H9 (cell line): ENCODE measurements at regions not wholly inside any gene's neighbourhood (a gene's known extent, or its start where the extent isn't known, plus 50 kb on each side); places are given as distances from the start of the nearest gene placed in this dataset.

Experiments used
- DNase-seq: peaks from one replicate; pipeline ENCODE4 v3.0.0-alpha.2; 2017
- H2AFZ ChIP-seq: one replicate; pipeline ENCODE4 v1.6.1; 2013; ENCODE audit warnings: mild to moderate bottlenecking, low read length, control low read depth, moderate library complexity
- H2AK5ac ChIP-seq: 2 replicates; pipeline ENCODE4 v1.6.1; 2013; ENCODE audit warnings: low read length, control low read depth, mixed read lengths; ENCODE audit not compliant: insufficient read length
- H2BK120ac ChIP-seq: one replicate; pipeline ENCODE4 v1.6.1; 2013; ENCODE audit warnings: low read depth, mild to moderate bottlenecking, low read length, control low read depth, inconsistent platforms; ENCODE audit not compliant: poor library complexity, severe bottlenecking
- H2BK12ac ChIP-seq: 2 replicates; pipeline ENCODE4 v1.6.1; 2013; ENCODE audit warnings: low read length, control low read depth, mixed read lengths, low read depth; ENCODE audit not compliant: insufficient read length
- H2BK15ac ChIP-seq: 2 replicates; pipeline ENCODE4 v1.6.1; 2013; ENCODE audit warnings: low read depth, low read length, control low read depth
- H2BK20ac ChIP-seq: one replicate; pipeline ENCODE4 v1.6.1; 2013; ENCODE audit warnings: low read depth, mild to moderate bottlenecking, low read length, control low read depth, inconsistent platforms; ENCODE audit not compliant: poor library complexity, severe bottlenecking
- H2BK5ac ChIP-seq: 2 replicates; pipeline ENCODE4 v1.6.1; 2013; ENCODE audit warnings: low read length, control low read depth, mixed read lengths; ENCODE audit not compliant: insufficient read length
- H3K14ac ChIP-seq: 2 replicates; pipeline ENCODE4 v1.6.1; 2013; ENCODE audit warnings: low read length, control low read depth; ENCODE audit not compliant: insufficient read depth
- H3K18ac ChIP-seq: 2 replicates; pipeline ENCODE4 v1.6.1; 2013; ENCODE audit warnings: low read depth, mild to moderate bottlenecking, mixed read lengths, low read length, control low read depth; ENCODE audit not compliant: insufficient read length
- H3K23ac ChIP-seq: 2 replicates; pipeline ENCODE4 v1.6.1; 2013; ENCODE audit warnings: low read length, control low read depth, mixed read lengths, low read depth; ENCODE audit not compliant: insufficient read length
- H3K23me2 ChIP-seq: 2 replicates; pipeline ENCODE4 v1.6.1; 2013; ENCODE audit warnings: low read depth, mild to moderate bottlenecking, mixed read lengths, low read length, control low read depth; ENCODE audit not compliant: insufficient read length, poor library complexity, severe bottlenecking
- H3K27ac ChIP-seq: 2 replicates; pipeline ENCODE4 v1.5.1; 2013; ENCODE audit warnings: low read length, control low read depth, mixed read lengths, low read depth; ENCODE audit not compliant: insufficient read length
- H3K27me3 ChIP-seq: 2 replicates; pipeline ENCODE4 v1.6.1; 2013; ENCODE audit warnings: low read length, control low read depth, inconsistent platforms; ENCODE audit not compliant: insufficient read depth
- H3K4ac ChIP-seq: 2 replicates; pipeline ENCODE4 v1.6.1; 2013; ENCODE audit warnings: low read depth, mild to moderate bottlenecking, control low read depth, inconsistent platforms, low read length, moderate library complexity
- H3K4me1 ChIP-seq: 2 replicates; pipeline ENCODE4 v1.6.1; 2013; ENCODE audit warnings: low read length, control low read depth, inconsistent platforms; ENCODE audit not compliant: insufficient read depth
- H3K4me2 ChIP-seq: 2 replicates; pipeline ENCODE4 v1.6.1; 2013; ENCODE audit warnings: low read length, control low read depth, mixed read lengths; ENCODE audit not compliant: insufficient read length, insufficient read depth
- H3K56ac ChIP-seq: 2 replicates; pipeline ENCODE4 v1.6.1; 2013; ENCODE audit warnings: low read depth, mild to moderate bottlenecking, mixed read lengths, low read length, control low read depth; ENCODE audit not compliant: insufficient read length
- H3K79me1 ChIP-seq: 2 replicates; pipeline ENCODE4 v1.6.1; 2013; ENCODE audit warnings: low read depth, mild to moderate bottlenecking, moderate library complexity, low read length, control low read depth, inconsistent platforms; ENCODE audit not compliant: insufficient read depth, poor library complexity, severe bottlenecking
- H3K79me2 ChIP-seq: 2 replicates; pipeline ENCODE4 v1.6.1; 2013; ENCODE audit warnings: low read length, control low read depth, inconsistent platforms; ENCODE audit not compliant: insufficient read depth
- H3K9ac ChIP-seq: 2 replicates; pipeline ENCODE4 v1.6.1; 2013; ENCODE audit warnings: low read length, control low read depth, mixed read lengths; ENCODE audit not compliant: insufficient read length; ENCODE audit errors: extremely low read depth
- H3K9me3 ChIP-seq: one replicate; pipeline ENCODE4 v1.6.1; 2013; ENCODE audit warnings: low read depth, low read length, inconsistent platforms; ENCODE audit not compliant: control insufficient read depth
- H3T11ph ChIP-seq: one replicate; pipeline ENCODE4 v1.6.1; 2013; ENCODE audit warnings: mild to moderate bottlenecking, low read length, control low read depth, inconsistent platforms
- H4K20me1 ChIP-seq: one replicate; pipeline ENCODE4 v1.6.1; 2013; ENCODE audit not compliant: control insufficient read depth, insufficient read length, insufficient read depth
- H4K5ac ChIP-seq: 2 replicates; pipeline ENCODE4 v1.6.1; 2013; ENCODE audit warnings: low read depth, mild to moderate bottlenecking, mixed read lengths, low read length, control low read depth; ENCODE audit not compliant: insufficient read length
- H4K8ac ChIP-seq: replicated peaks from 2 replicates; pipeline ENCODE4 v1.6.1; 2013; ENCODE audit warnings: low read length, control low read depth, mixed read lengths, low read depth; ENCODE audit not compliant: insufficient read length
- H4K91ac ChIP-seq: 2 replicates; pipeline ENCODE4 v1.6.1; 2013; ENCODE audit warnings: low read depth, mild to moderate bottlenecking, moderate library complexity, mixed read lengths, low read length, control low read depth; ENCODE audit not compliant: insufficient read length
- H3K27ac Mint-ChIP-seq, 3 experiments: 2 replicates in 2 of 3; 3 replicates in 1 of 3; pipeline ENCODE4 v1.8.0; 2020 to 2021; ENCODE audit warnings: mixed read lengths in 3 of 3, mild to moderate bottlenecking in 1 of 3, moderate library complexity in 1 of 3
- H3K27me3 Mint-ChIP-seq: 2 replicates; pipeline ENCODE4 v1.8.0; 2021; ENCODE audit warnings: low read depth, mild to moderate bottlenecking, moderate library complexity, mixed read lengths
- H3K36me3 Mint-ChIP-seq, 3 experiments: 2 replicates in 2 of 3; 3 replicates in 1 of 3; pipeline ENCODE4 v1.8.0; 2020 to 2021; ENCODE audit warnings: low read depth in 3 of 3, mixed read lengths in 3 of 3; ENCODE audit not compliant: insufficient read depth in 1 of 3
- H3K4me1 Mint-ChIP-seq, 2 experiments: 2 replicates each; pipeline ENCODE4 v1.8.0; 2020; ENCODE audit warnings: mixed read lengths in 2 of 2
- H3K4me3 Mint-ChIP-seq, 2 experiments: 2 replicates in 1 of 2; 3 replicates in 1 of 2; pipeline ENCODE4 v1.8.0; 2020 to 2021; ENCODE audit warnings: mild to moderate bottlenecking in 2 of 2, mixed read lengths in 2 of 2, moderate library complexity in 1 of 2
- H3K9me3 Mint-ChIP-seq, 2 experiments: 2 replicates in 1 of 2; 3 replicates in 1 of 2; pipeline ENCODE4 v1.8.0; 2020; ENCODE audit warnings: mild to moderate bottlenecking in 2 of 2, mixed read lengths in 2 of 2, moderate library complexity in 1 of 2
- WGBS: extraction: QIAGEN DNeasy Blood & Tissue Kit; methylation state at CpG from one replicate; pipeline ENCODE4 v1.1.7; 2013; ENCODE audit warnings: missing lambda C conversion rate, low lambda C conversion rate, mixed read lengths; ENCODE audit not compliant: insufficient read length; ENCODE audit errors: extremely low coverage; 5-methylcytosine and 5-hydroxymethylcytosine counted together
- TF ChIP-seq, protein P1 (sequence below): fragments of 200-600 bp; sonication (generic); conservative IDR thresholded peaks from 3 replicates; pipeline ENCODE4 v1.8.0; 2021; ENCODE audit warnings: antibody characterized with exemption, mild to moderate bottlenecking

DNA sequence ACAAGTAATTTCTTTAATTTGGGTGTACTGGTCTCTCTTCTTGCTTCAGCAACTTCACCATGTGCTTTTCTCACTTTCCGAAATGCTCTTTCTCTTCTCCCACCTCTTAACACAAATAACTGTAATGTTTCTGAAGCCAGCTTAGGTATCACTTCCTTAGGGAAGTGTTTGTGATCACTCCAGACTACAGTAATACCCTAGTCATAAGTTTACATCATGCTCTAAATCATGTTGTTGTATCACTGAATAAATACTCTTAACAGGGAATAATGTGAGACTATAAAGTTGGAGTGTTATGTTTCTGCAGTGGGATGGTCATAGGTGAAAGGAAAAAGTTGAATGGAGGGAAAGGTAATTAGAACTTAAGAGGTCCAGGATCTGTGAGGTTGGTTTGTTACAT, 712.3 kb downstream of the C4orf33 start:
- H3K14ac ChIP-seq: no peak overlapping the region
- no peaks in the 10 kb centered on the region; the same call in 1 of the 2 replicates for H3K4me1 ChIP-seq
- H3K9me3 ChIP-seq: no peaks in the 10 kb centered on the region
- no peaks in the 10 kb centered on the region for H3K79me2 ChIP-seq
- H3K27ac ChIP-seq: no peak overlapping the region
- Mint-ChIP-seq H3K4me1 (peaks cover 7 to 9% of the 10 kb centered on the region in 2 experiments; a peak in 3 of 4 replicates), H3K36me3 (no peaks in the 10 kb centered on the region; a peak in 1 of 7 replicates), H3K27me3 (no peaks in the 10 kb centered on the region), H3K4me3 (no peak overlapping the region), H3K9me3 (no peaks in the 10 kb centered on the region; a peak in 1 of 5 replicates), H3K27ac (no peak overlapping the region)
- H2BK120ac ChIP-seq: no peak overlapping the region
- no peak overlapping the region for H3T11ph ChIP-seq
- H3K4ac ChIP-seq: no peak overlapping the region
- no peaks in the 10 kb centered on the region for H4K20me1 ChIP-seq
- H3K27me3 ChIP-seq: no peaks in the 10 kb centered on the region
- H4K91ac ChIP-seq: no peak overlapping the region
- H2BK15ac ChIP-seq: no peak overlapping the region
- H3K23me2 ChIP-seq: no peaks in the 10 kb centered on the region
- H2BK5ac ChIP-seq: no peak overlapping the region
- H2AFZ ChIP-seq: no peak overlapping the region
- no peak overlapping the region for H2AK5ac ChIP-seq
- no peak overlapping the region for H3K56ac ChIP-seq
- WGBS: no CpG with 5 or more reads among the region's 1 CpG
- H3K23ac ChIP-seq: no peak overlapping the region
- no peak overlapping the region for H4K8ac ChIP-seq
- no peak overlapping the region for H3K4me2 ChIP-seq
- H3K9ac ChIP-seq: no peak overlapping the region
- H2BK12ac ChIP-seq: no peak overlapping the region
- no peak for DNase-seq
- H3K18ac ChIP-seq: no peak overlapping the region
- no peaks in the 10 kb centered on the region for H3K79me1 ChIP-seq
- H2BK20ac ChIP-seq: no peak overlapping the region
- H4K5ac ChIP-seq: no peak overlapping the region
- TF ChIP-seq, protein P1, sequence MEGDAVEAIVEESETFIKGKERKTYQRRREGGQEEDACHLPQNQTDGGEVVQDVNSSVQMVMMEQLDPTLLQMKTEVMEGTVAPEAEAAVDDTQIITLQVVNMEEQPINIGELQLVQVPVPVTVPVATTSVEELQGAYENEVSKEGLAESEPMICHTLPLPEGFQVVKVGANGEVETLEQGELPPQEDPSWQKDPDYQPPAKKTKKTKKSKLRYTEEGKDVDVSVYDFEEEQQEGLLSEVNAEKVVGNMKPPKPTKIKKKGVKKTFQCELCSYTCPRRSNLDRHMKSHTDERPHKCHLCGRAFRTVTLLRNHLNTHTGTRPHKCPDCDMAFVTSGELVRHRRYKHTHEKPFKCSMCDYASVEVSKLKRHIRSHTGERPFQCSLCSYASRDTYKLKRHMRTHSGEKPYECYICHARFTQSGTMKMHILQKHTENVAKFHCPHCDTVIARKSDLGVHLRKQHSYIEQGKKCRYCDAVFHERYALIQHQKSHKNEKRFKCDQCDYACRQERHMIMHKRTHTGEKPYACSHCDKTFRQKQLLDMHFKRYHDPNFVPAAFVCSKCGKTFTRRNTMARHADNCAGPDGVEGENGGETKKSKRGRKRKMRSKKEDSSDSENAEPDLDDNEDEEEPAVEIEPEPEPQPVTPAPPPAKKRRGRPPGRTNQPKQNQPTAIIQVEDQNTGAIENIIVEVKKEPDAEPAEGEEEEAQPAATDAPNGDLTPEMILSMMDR: no peak
